GM12872 (cell line): ENCODE measurements at regions not wholly inside any gene's neighbourhood (a gene's known extent, or its start where the extent isn't known, plus 50 kb on each side); places are given as distances from the start of the nearest gene placed in this dataset.

Source experiments
- CTCF ChIP-seq: IDR thresholded peaks from 3 replicates; pipeline ENCODE4 v1.5.1; 2011; ENCODE audit warnings: low read depth, mild to moderate bottlenecking, low read length, moderate library complexity; ENCODE audit not compliant: insufficient read depth

DNA sequence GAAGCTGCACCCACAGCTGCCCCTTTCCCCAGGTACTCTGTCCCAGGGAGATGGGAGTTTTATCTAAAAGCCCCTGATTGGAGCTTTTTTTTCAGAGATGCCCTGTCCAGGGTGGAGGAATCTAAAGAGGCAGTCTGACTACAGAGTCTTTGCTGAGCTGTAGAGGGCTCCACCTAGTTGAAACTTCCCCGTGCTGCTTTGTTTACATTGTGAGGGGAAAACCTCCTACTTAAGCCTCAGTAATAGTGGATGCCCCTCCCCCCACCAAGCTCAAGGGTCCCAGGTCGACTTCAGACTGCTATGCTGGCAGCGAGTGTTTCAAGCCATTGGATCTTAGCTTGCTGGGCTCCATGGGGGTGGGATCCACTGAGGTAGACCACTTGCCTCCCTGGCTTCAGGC is 470.1 kb upstream of the LARGE1 start:
- TF ChIP-seq CTCF = no peak

DNA sequence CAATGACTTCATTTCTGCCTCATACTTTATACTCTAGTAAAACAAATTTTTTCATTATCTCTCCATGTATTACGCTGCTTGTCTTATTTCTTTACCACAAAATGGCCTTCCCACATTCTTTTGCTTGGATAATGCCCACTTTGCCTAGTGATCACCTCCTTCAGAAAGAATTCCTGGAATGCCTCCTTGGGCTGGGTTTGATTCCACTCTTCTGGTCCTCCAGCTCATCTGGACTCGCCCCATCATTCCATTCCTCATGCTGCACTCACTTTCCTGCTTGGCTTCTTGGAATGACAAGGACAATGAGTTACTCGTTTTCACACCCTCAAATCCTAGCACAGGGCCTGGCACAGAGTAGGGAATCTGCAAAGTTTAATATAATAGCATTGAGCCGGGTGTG is 475.1 kb upstream of the LARGE1 start:
- TF ChIP-seq CTCF = no peak

GRCh38 chr22:34403667-34404066 is 483.4 kb upstream of the LARGE1 start:
- TF ChIP-seq CTCF = no peak

- TF ChIP-seq CTCF = no peak
Measured at GRCh38 chr22:34410111-34410510, 489.8 kb upstream of the LARGE1 start.

DNA sequence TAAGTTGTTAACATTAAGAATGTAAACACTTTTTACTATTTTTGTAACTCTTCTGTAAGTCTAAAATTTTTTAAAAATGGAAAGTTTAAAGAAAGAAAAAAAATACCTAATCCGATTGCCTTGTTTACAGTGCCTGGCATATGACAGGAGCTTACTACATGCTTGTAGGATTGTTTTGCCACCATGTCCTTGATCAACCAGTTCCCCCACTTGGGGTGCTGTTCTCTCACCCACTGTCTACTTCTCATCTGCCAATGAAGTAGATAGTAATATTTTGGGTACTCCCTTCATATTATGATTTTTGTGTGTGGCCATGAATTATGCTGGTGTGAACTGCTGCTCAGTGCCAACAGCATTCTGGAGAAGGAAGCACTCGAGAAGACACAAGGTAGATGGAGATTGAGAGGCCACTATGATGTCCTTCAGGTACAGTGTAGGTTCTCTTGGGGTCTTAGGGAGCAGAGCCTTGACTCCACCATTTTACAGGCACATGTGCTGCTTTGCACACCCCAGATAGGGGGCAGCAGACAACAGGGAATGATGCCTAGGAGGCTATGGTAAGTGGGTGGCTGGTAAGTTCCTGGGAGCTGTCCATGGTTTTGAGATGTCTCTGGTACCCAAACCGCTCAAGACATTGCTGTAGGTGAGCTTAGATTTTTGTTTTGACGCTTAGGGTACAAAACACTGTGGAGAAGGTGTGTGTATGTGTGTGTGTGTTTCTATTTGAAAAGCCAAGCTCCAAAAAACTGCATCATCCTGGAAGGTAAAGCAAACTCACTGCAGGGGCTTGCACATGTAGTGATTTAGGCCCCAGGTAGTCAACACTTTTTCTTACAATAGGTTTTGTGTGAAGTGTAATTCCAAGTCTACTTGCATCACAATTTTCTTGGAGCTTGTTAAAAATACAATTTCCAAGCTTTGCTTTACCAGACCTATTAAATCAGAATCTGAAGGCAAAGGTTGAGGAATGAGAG is 494.5 kb upstream of the LARGE1 start:
- peak; percentile 72 for TF ChIP-seq CTCF

DNA sequence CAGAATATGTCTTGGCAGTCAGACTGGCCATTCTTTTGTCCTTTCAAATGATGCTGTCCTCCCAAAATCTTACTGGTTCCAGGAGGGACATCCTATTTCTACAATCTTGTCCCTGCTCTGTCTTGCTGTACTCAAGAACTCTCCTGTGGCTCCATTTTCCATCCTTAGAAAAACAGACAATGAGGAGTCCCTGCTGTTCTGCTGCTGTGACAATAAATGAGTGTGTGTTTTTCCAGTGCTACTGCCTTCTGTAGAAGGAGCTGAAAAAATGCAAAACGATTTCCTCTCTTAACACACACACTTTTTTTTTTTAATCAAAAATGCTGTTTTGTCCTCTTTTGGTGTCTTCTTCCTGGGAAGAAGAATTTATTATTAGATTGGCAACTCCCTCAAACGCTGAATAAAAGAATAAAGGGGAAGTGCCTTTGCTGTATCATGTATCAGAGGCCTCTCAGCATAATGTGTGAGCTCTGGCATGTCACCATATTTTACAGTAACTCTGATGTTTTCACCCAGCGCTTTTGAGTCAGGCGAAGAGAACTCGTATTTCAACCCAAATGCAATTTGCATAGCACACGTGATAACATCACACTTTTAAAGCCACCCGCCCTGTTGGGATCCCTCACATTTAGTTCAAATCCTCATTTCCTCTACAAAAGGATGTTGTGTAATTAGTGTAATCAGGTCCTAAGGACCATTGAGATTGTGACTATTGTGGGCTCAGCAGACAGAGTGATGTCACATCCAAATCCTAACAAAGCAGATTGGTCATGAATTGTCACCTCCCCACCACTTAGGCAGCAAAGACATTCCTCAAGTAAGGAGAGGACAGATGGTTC is 496.0 kb upstream of the LARGE1 start:
- TF ChIP-seq CTCF = no peak

GRCh38 chr22:34427436-34427835 is 507.2 kb upstream of the LARGE1 start:
- TF ChIP-seq CTCF = no peak
